Keratinocyte (primary cell): ENCODE measurements at regions not wholly inside any gene's neighbourhood (a gene's known extent, or its start where the extent isn't known, plus 50 kb on each side); places are given as distances from the start of the nearest gene placed in this dataset.

ENCODE experiments used
- EZH2 ChIP-seq: IDR thresholded peaks from one replicate; pipeline ENCODE4 v1.6.1; 2012; ENCODE audit warnings: inconsistent platforms, mild to moderate bottlenecking, low read length, moderate library complexity
- TF ChIP-seq, protein P1 (sequence below), 3 experiments: IDR thresholded peaks in 1 of 3; conservative IDR thresholded peaks in 1 of 3; optimal IDR thresholded peaks in 1 of 3; 2 replicates in 2 of 3; 3 replicates in 1 of 3; pipeline versions ENCODE3 to v1.5.1; 2011; ENCODE audit warnings: low read length in 3 of 3, mild to moderate bottlenecking in 3 of 3, moderate library complexity in 2 of 3, control low read depth in 1 of 3, inconsistent platforms in 1 of 3; ENCODE audit not compliant: insufficient read depth in 2 of 3; ENCODE audit errors: extremely low read depth in 1 of 3

DNA sequence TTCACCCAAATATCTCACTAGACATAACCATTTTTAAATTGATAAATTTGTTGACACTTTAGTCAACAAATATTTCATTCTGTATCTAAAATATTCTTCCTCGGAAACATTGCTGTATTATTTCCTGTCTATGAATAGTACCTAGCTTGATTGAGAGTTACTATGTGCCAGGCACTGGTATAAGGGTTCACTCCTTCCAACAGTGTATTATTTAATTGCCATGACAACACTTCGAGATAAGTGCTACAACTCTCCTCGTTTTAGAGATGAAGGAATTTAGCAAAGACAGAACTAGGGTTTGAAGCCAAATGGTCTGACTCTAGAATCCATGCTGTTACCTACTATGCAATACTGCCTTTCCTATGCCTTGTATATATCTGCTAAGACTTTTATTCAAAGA, 287.2 kb downstream of the YTHDC2 start:
- TF ChIP-seq, protein P1, sequence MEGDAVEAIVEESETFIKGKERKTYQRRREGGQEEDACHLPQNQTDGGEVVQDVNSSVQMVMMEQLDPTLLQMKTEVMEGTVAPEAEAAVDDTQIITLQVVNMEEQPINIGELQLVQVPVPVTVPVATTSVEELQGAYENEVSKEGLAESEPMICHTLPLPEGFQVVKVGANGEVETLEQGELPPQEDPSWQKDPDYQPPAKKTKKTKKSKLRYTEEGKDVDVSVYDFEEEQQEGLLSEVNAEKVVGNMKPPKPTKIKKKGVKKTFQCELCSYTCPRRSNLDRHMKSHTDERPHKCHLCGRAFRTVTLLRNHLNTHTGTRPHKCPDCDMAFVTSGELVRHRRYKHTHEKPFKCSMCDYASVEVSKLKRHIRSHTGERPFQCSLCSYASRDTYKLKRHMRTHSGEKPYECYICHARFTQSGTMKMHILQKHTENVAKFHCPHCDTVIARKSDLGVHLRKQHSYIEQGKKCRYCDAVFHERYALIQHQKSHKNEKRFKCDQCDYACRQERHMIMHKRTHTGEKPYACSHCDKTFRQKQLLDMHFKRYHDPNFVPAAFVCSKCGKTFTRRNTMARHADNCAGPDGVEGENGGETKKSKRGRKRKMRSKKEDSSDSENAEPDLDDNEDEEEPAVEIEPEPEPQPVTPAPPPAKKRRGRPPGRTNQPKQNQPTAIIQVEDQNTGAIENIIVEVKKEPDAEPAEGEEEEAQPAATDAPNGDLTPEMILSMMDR (optimal IDR thresholded peaks at IDR 0.05 in 1 of 3, IDR thresholded peaks at IDR 0.05 in 1 of 3, conservative IDR thresholded peaks at IDR 0.05 in 1 of 3; ENCODE audit: extremely low read depth in 1 of 3, insufficient read depth in 2 of 3, low read length in 3 of 3) = no peak
- no peak for TF ChIP-seq EZH2
